ENCODE measurements at regions not wholly inside any gene's neighbourhood (a gene's known extent, or its start where the extent isn't known, plus 50 kb on each side); places are given as distances from the start of the nearest gene placed in this dataset.

DNA sequence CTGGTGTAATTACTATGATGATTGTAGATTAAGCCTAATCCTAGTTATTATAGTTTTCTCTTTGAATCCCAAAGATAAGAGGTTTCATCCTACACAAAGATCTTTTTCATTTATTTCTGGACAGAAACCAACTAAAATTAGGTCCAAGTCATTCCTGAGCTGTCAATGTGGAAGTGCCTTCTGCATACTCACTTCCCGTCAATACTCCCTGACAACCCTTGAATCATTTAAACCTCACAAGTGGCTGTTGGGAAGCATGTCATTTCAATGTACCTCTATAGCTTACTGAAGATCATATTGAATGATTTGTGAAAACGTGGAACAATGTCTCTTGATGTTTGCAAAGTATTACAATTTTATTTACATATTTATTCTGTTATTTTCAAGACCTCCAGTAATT lies 274.1 kb downstream of the HACE1 start:
- Mint-ChIP-seq H3K36me3 (ENCODE audit: low read depth) (no peaks in the 10 kb centered on the region), H3K27ac (no peak overlapping the region), H3K4me1 (ENCODE audit: low read depth) (no peaks in the 10 kb centered on the region), H3K4me3 (no peak overlapping the region), H3K27me3 (peaks cover 5% of the 10 kb centered on the region), H3K9me3 (no peaks in the 10 kb centered on the region)
- DNase-seq: no peak
- ChIA-PET POLR2A (no interaction called here), CTCF (no interaction called here)
- no peak for ATAC-seq
- intact Hi-C loops (cut with micrococcal nuclease): no loop called here
- TF ChIP-seq, protein P1, sequence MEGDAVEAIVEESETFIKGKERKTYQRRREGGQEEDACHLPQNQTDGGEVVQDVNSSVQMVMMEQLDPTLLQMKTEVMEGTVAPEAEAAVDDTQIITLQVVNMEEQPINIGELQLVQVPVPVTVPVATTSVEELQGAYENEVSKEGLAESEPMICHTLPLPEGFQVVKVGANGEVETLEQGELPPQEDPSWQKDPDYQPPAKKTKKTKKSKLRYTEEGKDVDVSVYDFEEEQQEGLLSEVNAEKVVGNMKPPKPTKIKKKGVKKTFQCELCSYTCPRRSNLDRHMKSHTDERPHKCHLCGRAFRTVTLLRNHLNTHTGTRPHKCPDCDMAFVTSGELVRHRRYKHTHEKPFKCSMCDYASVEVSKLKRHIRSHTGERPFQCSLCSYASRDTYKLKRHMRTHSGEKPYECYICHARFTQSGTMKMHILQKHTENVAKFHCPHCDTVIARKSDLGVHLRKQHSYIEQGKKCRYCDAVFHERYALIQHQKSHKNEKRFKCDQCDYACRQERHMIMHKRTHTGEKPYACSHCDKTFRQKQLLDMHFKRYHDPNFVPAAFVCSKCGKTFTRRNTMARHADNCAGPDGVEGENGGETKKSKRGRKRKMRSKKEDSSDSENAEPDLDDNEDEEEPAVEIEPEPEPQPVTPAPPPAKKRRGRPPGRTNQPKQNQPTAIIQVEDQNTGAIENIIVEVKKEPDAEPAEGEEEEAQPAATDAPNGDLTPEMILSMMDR (IDR thresholded peaks at IDR 0.05): no peak

DNA sequence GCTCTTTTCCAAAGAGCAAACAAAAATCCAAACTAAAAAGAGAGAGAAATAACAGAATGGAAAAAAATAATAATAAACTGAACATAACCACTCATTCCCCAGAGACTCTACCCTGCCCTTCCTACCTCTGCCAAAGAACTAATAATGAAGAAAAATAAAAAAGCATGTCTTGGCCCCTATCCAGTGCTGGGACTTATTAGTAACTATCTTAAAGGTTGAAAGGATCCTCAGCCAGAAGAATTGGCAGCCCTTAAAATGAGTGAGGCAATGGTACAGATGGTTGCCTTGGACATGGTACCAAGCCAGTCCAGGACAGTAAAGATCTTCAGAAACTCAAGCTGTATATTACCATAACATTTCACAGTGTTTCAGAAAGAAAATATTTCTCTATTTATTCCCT lies 279.3 kb downstream of the HACE1 start:
- Mint-ChIP-seq H3K27me3 (peaks cover 3% of the 10 kb centered on the region), H3K4me1 (ENCODE audit: low read depth) (no peaks in the 10 kb centered on the region), H3K36me3 (ENCODE audit: low read depth) (no peaks in the 10 kb centered on the region), H3K4me3 (no peak overlapping the region), H3K27ac (no peak overlapping the region), H3K9me3 (no peaks in the 10 kb centered on the region)
- TF ChIP-seq, protein P1 (IDR thresholded peaks at IDR 0.05): no peak
- ATAC-seq (no peak), DNase-seq (no peak)
- ChIA-PET CTCF (no interaction called here), POLR2A (no interaction called here)
- intact Hi-C loops (cut with micrococcal nuclease): no loop called here

DNA sequence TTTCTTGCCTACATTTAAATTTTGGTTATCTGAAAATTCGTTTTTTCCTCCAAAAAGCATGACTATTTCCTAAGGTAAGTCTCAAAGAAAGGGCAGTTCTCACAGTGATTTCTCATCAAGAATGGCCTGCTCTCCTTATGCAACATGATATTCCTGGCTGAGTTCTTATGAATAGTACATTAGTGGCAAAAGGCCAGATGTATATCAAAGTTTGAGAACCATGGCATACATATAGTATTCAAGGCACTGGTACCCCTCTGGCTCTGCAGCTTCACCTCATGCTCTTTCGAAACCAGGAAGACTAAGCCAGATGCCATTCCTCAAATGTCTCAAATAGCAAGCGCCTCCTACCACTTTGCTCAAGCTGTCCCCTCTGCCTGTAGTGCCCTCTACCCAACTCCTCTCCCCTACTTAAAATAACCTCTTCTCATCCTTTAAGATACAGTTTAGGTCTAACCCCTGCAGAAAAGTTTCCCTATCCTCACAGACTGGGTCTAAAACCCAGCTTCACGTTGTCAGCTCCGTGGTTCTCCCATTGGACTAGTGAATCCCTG lies 280.3 kb downstream of the HACE1 start:
- intact Hi-C loops (cut with micrococcal nuclease): no loop called here
- TF ChIP-seq, protein P1 (IDR thresholded peaks at IDR 0.05): no peak
- no peak overlapping the region for H3K4me3 Mint-ChIP-seq

DNA sequence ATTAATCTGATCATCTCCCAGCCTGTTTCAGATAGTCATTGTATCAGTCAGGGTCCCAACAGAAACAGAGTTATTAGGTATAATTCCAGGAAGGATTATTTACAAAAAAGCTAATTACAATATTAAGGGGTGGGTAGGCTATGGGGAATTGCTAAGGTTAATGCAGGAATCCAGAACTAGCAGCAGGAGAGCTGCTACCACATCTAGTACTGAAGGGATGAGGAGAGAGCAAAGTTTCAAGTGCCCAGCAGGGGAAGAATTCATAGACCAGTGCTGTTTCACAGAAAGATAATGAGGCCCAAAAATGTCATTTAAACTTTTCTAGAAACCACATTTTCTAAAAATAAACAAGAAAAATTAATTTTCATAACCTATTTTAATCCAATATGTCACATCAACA lies 284.2 kb downstream of the HACE1 start:
- POLR2A ChIA-PET: no interaction called here
- no peaks in the 10 kb centered on the region for H3K4me1 Mint-ChIP-seq (ENCODE audit: low read depth)
- no peak for ATAC-seq

More for the DNA sequence above, 280.3 kb downstream of the HACE1 start:
- Mint-ChIP-seq H3K27ac (no peak overlapping the region), H3K4me1 (ENCODE audit: low read depth) (no peaks in the 10 kb centered on the region), H3K27me3 (peaks cover 3% of the 10 kb centered on the region), H3K9me3 (no peaks in the 10 kb centered on the region), H3K36me3 (ENCODE audit: low read depth) (no peaks in the 10 kb centered on the region)
- ATAC-seq: no peak
- POLR2A ChIA-PET: no interaction called here
- CTCF ChIA-PET: interaction anchor here (0.6 kb wide), 1 partner anchor 16 kb away, joined by 3 read pairs; no protein-coding TSS in a partner anchor
- DNase-seq: no peak

DNA sequence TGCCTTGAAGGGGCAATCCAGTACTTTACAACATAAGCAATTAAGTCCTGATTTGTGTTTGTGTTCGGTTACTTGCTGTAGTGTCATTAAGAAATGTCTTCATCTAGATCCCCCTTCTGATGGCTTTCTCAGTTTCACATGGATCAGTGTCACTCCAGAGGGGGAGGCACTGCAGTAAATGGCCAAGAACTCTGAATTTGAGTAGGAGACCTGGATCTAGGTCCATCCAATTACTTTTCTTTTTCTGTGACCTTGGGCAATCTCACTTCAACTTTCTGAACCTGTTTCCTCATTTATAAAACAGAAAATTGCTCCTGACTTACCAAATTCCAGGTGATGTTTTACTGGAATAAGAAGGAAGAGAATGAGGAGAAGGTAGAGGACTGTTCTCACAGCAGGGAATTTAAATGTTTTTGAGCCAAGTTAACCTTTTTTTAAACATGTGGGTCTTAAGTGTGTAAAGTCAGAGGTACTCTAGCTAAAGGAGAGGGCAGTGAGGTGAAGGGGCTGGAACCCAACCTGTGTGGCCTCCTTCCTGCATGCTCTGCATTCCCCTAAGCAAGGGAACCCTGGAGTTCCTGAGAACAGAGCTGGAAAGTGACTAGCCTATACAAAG lies 285.5 kb downstream of the HACE1 start:
- no peaks in the 10 kb centered on the region for H3K27me3 Mint-ChIP-seq
- CTCF ChIA-PET: no interaction called here
- H3K4me1 Mint-ChIP-seq (ENCODE audit: low read depth): no peaks in the 10 kb centered on the region
- no peaks in the 10 kb centered on the region for H3K36me3 Mint-ChIP-seq (ENCODE audit: low read depth)
- intact Hi-C loops (cut with micrococcal nuclease): no loop called here
- no peak for ATAC-seq
- TF ChIP-seq, protein P1 (IDR thresholded peaks at IDR 0.05): no peak
- no peaks in the 10 kb centered on the region for H3K9me3 Mint-ChIP-seq
- no peak overlapping the region for H3K4me3 Mint-ChIP-seq
- no peak overlapping the region for H3K27ac Mint-ChIP-seq
- no peak for DNase-seq
- POLR2A ChIA-PET: no interaction called here

More for the DNA sequence above, 284.2 kb downstream of the HACE1 start:
- H3K36me3 Mint-ChIP-seq (ENCODE audit: low read depth): no peaks in the 10 kb centered on the region
- no peak overlapping the region for H3K27ac Mint-ChIP-seq
- DNase-seq: no peak
- no peaks in the 10 kb centered on the region for H3K9me3 Mint-ChIP-seq
- CTCF ChIA-PET: no interaction called here
- TF ChIP-seq, protein P1 (IDR thresholded peaks at IDR 0.05): no peak
- intact Hi-C loops (cut with micrococcal nuclease): no loop called here
- no peaks in the 10 kb centered on the region for H3K27me3 Mint-ChIP-seq
- no peak overlapping the region for H3K4me3 Mint-ChIP-seq

Measured in activated CD8-positive, alpha-beta T cell treated with anti-CD3 and anti-CD28 coated beads for 36 hours (primary cell).